Loucy (cell line): ENCODE measurements at regions not wholly inside any gene's neighbourhood (a gene's known extent, or its start where the extent isn't known, plus 50 kb on each side); places are given as distances from the start of the nearest gene placed in this dataset.

Source experiments
- H2AFZ ChIP-seq: fragments of 200-600 bp; sonication (generic); 2 replicates; pipeline ENCODE4 v1.6.0; 2016; ENCODE audit warnings: antibody characterized with exemption, mild to moderate bottlenecking, low read length, moderate library complexity
- H3F3A ChIP-seq: fragments of 200-600 bp; 2 replicates; pipeline ENCODE4 v1.6.0; 2016; ENCODE audit warnings: antibody characterized with exemption, low read depth, mild to moderate bottlenecking
- H3K27me3 ChIP-seq: fragments of 200-600 bp; sonication (generic); 2 replicates; pipeline ENCODE4 v1.6.1; 2014; ENCODE audit warnings: low read length, mild to moderate bottlenecking; ENCODE audit not compliant: insufficient read depth, poor library complexity, severe bottlenecking
- H3K36me3 ChIP-seq: fragments of 200-600 bp; sonication (generic); 2 replicates; pipeline ENCODE4 v1.6.1; 2016; ENCODE audit warnings: low read length; ENCODE audit not compliant: insufficient read depth
- H3K4me1 ChIP-seq: fragments of 200-600 bp; sonication (generic); 2 replicates; pipeline ENCODE4 v1.5.1; 2014; ENCODE audit warnings: low read length, mild to moderate bottlenecking; ENCODE audit not compliant: insufficient read depth, poor library complexity, severe bottlenecking
- H3K4me2 ChIP-seq: fragments of 200-600 bp; sonication (generic); 2 replicates; pipeline ENCODE4 v1.6.0; 2014; ENCODE audit warnings: antibody characterized with exemption, low read length, low read depth, mild to moderate bottlenecking; ENCODE audit not compliant: poor library complexity, severe bottlenecking
- H3K4me3 ChIP-seq: fragments of 200-600 bp; sonication (generic); 2 replicates; pipeline ENCODE4 v1.5.1; 2014; ENCODE audit warnings: low read length, mild to moderate bottlenecking, mixed read lengths; ENCODE audit not compliant: poor library complexity, severe bottlenecking
- H3K79me2 ChIP-seq: fragments of 200-600 bp; sonication (generic); 2 replicates; pipeline ENCODE4 v1.6.1; 2014; ENCODE audit warnings: low read length; ENCODE audit not compliant: insufficient read depth
- H3K9ac ChIP-seq: fragments of 200-600 bp; sonication (generic); 2 replicates; pipeline ENCODE4 v1.6.0; 2014; ENCODE audit warnings: mild to moderate bottlenecking, low read depth, low read length, moderate library complexity; ENCODE audit not compliant: poor library complexity, severe bottlenecking
- H3K9me2 ChIP-seq: fragments of 200-600 bp; sonication (generic); replicated peaks from 2 replicates; pipeline ENCODE4 v1.6.1; 2016; ENCODE audit warnings: low read depth, low read length, mixed read lengths
- H3K9me3 ChIP-seq: fragments of 200-600 bp; sonication (generic); 2 replicates; pipeline ENCODE4 v1.6.1; 2014; ENCODE audit warnings: mild to moderate bottlenecking, antibody characterized with exemption, low read length, low read depth; ENCODE audit not compliant: insufficient read depth
- H4K20me1 ChIP-seq: fragments of 200-600 bp; sonication (generic); 2 replicates; pipeline ENCODE4 v1.6.0; 2014; ENCODE audit warnings: antibody characterized with exemption, low read length, mild to moderate bottlenecking; ENCODE audit not compliant: insufficient read depth, poor library complexity, severe bottlenecking
- CTCF ChIP-seq: fragments of 200-600 bp; sonication (generic); conservative IDR thresholded peaks from 2 replicates; pipeline ENCODE4 v1.5.1; 2014; ENCODE audit warnings: mild to moderate bottlenecking, antibody characterized with exemption, low read length
- EZH2phosphoT487 ChIP-seq: fragments of 200-600 bp; IDR thresholded peaks from 2 replicates; pipeline ENCODE4 v1.6.1; 2018; ENCODE audit warnings: antibody characterized with exemption, mild to moderate bottlenecking, moderate library complexity, borderline replicate concordance

GRCh38 chr2:385061-385460 is 97.2 kb upstream of the ALKAL2 start:
- no peaks in the 10 kb centered on the region for H3F3A ChIP-seq
- no peaks in the 10 kb centered on the region for H3K9me3 ChIP-seq
- H2AFZ ChIP-seq: no peak overlapping the region
- TF ChIP-seq EZH2phosphoT487 (no peak), CTCF (no peak)
- no peaks in the 10 kb centered on the region for H3K9me2 ChIP-seq
- H3K79me2 ChIP-seq: no peaks in the 10 kb centered on the region
- no peak overlapping the region for H3K4me3 ChIP-seq
- no peaks in the 10 kb centered on the region for H3K27me3 ChIP-seq
- no peaks in the 10 kb centered on the region for H3K4me1 ChIP-seq
- no peak overlapping the region for H3K9ac ChIP-seq
- no peaks in the 10 kb centered on the region for H3K36me3 ChIP-seq
- no peak overlapping the region for H3K4me2 ChIP-seq
- no peaks in the 10 kb centered on the region for H4K20me1 ChIP-seq

GRCh38 chr2:383888-384287 is 96.0 kb upstream of the ALKAL2 start:
- no peaks in the 10 kb centered on the region for H3F3A ChIP-seq
- no peak overlapping the region for H3K4me2 ChIP-seq
- no peaks in the 10 kb centered on the region for H3K27me3 ChIP-seq
- H3K9me2 ChIP-seq: no peaks in the 10 kb centered on the region
- no peak overlapping the region for H2AFZ ChIP-seq
- H3K4me1 ChIP-seq: no peaks in the 10 kb centered on the region
- no peaks in the 10 kb centered on the region for H3K36me3 ChIP-seq
- H4K20me1 ChIP-seq: no peaks in the 10 kb centered on the region
- TF ChIP-seq EZH2phosphoT487 (no peak), CTCF (no peak)
- H3K9me3 ChIP-seq: no peaks in the 10 kb centered on the region
- H3K9ac ChIP-seq: no peak overlapping the region
- H3K4me3 ChIP-seq: no peak overlapping the region
- H3K79me2 ChIP-seq: no peaks in the 10 kb centered on the region

GRCh38 chr2:383178-383577 is 95.3 kb upstream of the ALKAL2 start:
- H2AFZ ChIP-seq: no peak overlapping the region
- H3K27me3 ChIP-seq: no peaks in the 10 kb centered on the region
- no peak overlapping the region for H3K9ac ChIP-seq
- no peak overlapping the region for H3K4me2 ChIP-seq
- no peaks in the 10 kb centered on the region for H3K4me1 ChIP-seq
- H3K9me3 ChIP-seq: no peaks in the 10 kb centered on the region
- H3K36me3 ChIP-seq: no peaks in the 10 kb centered on the region
- no peak overlapping the region for H3K4me3 ChIP-seq
- TF ChIP-seq CTCF: no peak
- no peak for TF ChIP-seq EZH2phosphoT487
- no peaks in the 10 kb centered on the region for H4K20me1 ChIP-seq
- H3F3A ChIP-seq: no peaks in the 10 kb centered on the region
- no peaks in the 10 kb centered on the region for H3K79me2 ChIP-seq
- H3K9me2 ChIP-seq: no peaks in the 10 kb centered on the region
